ENCODE measurements at regions not wholly inside any gene's neighbourhood (a gene's known extent, or its start where the extent isn't known, plus 50 kb on each side); places are given as distances from the start of the nearest gene placed in this dataset.

- no peaks in the 10 kb centered on the region for H3K27me3 ChIP-seq
- H3K4me3 ChIP-seq: no peak overlapping the region
- no peak for DNase-seq
- no peak overlapping the region for H3K27ac ChIP-seq
- 73 to 82% methylated on average over 2 of the region's 2 CpGs for WGBS, 2 donors
- intact Hi-C loops (cut with DNase I): no loop called here
- no peaks in the 10 kb centered on the region for H3K4me1 ChIP-seq
- no peaks in the 10 kb centered on the region for H3K36me3 ChIP-seq
- TF ChIP-seq EP300 (IDR thresholded peaks at IDR 0.05): no peak
- no peak for TF ChIP-seq POLR2A (IDR thresholded peaks at IDR 0.05)
- TF ChIP-seq POLR2AphosphoS5 (IDR thresholded peaks at IDR 0.05): no peak
- no peak for TF ChIP-seq CTCF (IDR thresholded peaks at IDR 0.05)
- no peaks in the 10 kb centered on the region for H3K9me3 ChIP-seq
Measured at GRCh38 chr2:7916670-7917069, 765.2 kb upstream of the ID2 start.

GRCh38 chr2:7919510-7919909 is 762.3 kb upstream of the ID2 start:
- no peak for DNase-seq
- Histone ChIP-seq H3K27me3 (no peaks in the 10 kb centered on the region), H3K9me3 (no peaks in the 10 kb centered on the region), H3K36me3 (no peaks in the 10 kb centered on the region), H3K4me1 (no peaks in the 10 kb centered on the region), H3K4me3 (no peak overlapping the region), H3K27ac (no peak overlapping the region)
- TF ChIP-seq EP300 (IDR thresholded peaks at IDR 0.05): no peak
- no peak for TF ChIP-seq POLR2AphosphoS5 (IDR thresholded peaks at IDR 0.05)
- no peak for TF ChIP-seq POLR2A (IDR thresholded peaks at IDR 0.05)
- TF ChIP-seq CTCF (IDR thresholded peaks at IDR 0.05): no peak
- 92 to 94% methylated on average over 8 of the region's 8 CpGs for WGBS, 2 donors
- intact Hi-C loops (cut with DNase I): no loop called here

- H3K36me3 ChIP-seq: no peaks in the 10 kb centered on the region
- 85 to 86% methylated on average over 7 of the region's 7 CpGs for WGBS, 2 donors
- TF ChIP-seq CTCF (IDR thresholded peaks at IDR 0.05): no peak
- TF ChIP-seq EP300 (IDR thresholded peaks at IDR 0.05): no peak
- no peak for TF ChIP-seq POLR2AphosphoS5 (IDR thresholded peaks at IDR 0.05)
- no peak for TF ChIP-seq POLR2A (IDR thresholded peaks at IDR 0.05)
- intact Hi-C loops (cut with DNase I): no loop called here
- no peaks in the 10 kb centered on the region for H3K27me3 ChIP-seq
- H3K4me1 ChIP-seq: no peaks in the 10 kb centered on the region
- H3K9me3 ChIP-seq: no peaks in the 10 kb centered on the region
- no peak overlapping the region for H3K4me3 ChIP-seq
- H3K27ac ChIP-seq: no peak overlapping the region
- DNase-seq: no peak
Measured at GRCh38 chr2:7924023-7924762, 757.7 kb upstream of the ID2 start.

GRCh38 chr2:7925506-7925905 is 756.4 kb upstream of the ID2 start:
- H3K4me1 ChIP-seq: no peaks in the 10 kb centered on the region
- no peaks in the 10 kb centered on the region for H3K9me3 ChIP-seq
- H3K27ac ChIP-seq: no peak overlapping the region
- intact Hi-C loops (cut with DNase I): no loop called here
- DNase-seq: no peak
- TF ChIP-seq EP300 (IDR thresholded peaks at IDR 0.05) (no peak), POLR2A (IDR thresholded peaks at IDR 0.05) (no peak), POLR2AphosphoS5 (IDR thresholded peaks at IDR 0.05) (no peak), CTCF (IDR thresholded peaks at IDR 0.05) (no peak)
- 81 to 89% methylated on average over 1 of the region's 1 CpG for WGBS, 2 donors
- no peak overlapping the region for H3K4me3 ChIP-seq
- H3K36me3 ChIP-seq: no peaks in the 10 kb centered on the region
- no peaks in the 10 kb centered on the region for H3K27me3 ChIP-seq

DNA sequence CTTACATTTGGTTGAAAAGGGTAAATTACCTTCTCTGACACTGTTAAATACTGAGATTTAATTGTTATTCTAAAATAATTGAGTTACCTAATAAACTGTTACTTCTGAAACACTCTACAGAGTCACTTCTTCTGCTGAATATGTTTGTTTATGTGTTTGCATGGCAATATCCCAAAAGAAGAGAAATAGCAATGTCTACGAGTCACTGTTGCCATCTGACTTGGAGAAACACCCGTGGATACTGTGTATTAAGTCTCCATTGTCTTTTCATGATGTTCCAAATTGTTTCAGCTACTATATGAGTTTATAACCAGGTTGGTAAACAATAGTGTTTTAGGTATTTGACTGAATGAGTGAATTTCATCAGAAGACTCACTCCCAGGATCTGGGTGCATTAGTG is 754.2 kb upstream of the ID2 start:
- TF ChIP-seq CTCF (IDR thresholded peaks at IDR 0.05) (no peak), EP300 (IDR thresholded peaks at IDR 0.05) (no peak), POLR2AphosphoS5 (IDR thresholded peaks at IDR 0.05) (no peak), POLR2A (IDR thresholded peaks at IDR 0.05) (no peak)
- 52 to 65% methylated on average over 2 of the region's 2 CpGs for WGBS, 2 donors
- H3K36me3 ChIP-seq: no peaks in the 10 kb centered on the region

More for the DNA sequence above, 754.2 kb upstream of the ID2 start:
- DNase-seq: no peak
- intact Hi-C loops (cut with DNase I): no loop called here
- H3K4me3 ChIP-seq: no peak overlapping the region
- H3K4me1 ChIP-seq: peaks cover 0 to 3% (median 0%) of the 10 kb centered on the region in 4 donors
- H3K9me3 ChIP-seq: no peaks in the 10 kb centered on the region
- no peaks in the 10 kb centered on the region for H3K27me3 ChIP-seq
- H3K27ac ChIP-seq: no peak overlapping the region
